ENCODE measurements at regions not wholly inside any gene's neighbourhood (a gene's known extent, or its start where the extent isn't known, plus 50 kb on each side); places are given as distances from the start of the nearest gene placed in this dataset.

GRCh38 chr11:97451441-97451840 lies 1061.6 kb downstream of the JRKL start:
- Histone ChIP-seq H3K4me3 (ENCODE audit: low read length) (no peak overlapping the region), H3K4me1 (ENCODE audit: control insufficient read depth, insufficient read depth, low read length) (no peaks in the 10 kb centered on the region), H3K27me3 (ENCODE audit: control insufficient read depth, insufficient read depth, low read length) (no peaks in the 10 kb centered on the region), H3K36me3 (ENCODE audit: insufficient read depth, low read length) (no peaks in the 10 kb centered on the region), H3K4me2 (ENCODE audit: low read length) (no peak overlapping the region), H3K9me3 (replicated peaks; ENCODE audit: low read length) (no peaks in the 10 kb centered on the region), H3K9ac (ENCODE audit: low read depth, low read length) (no peak overlapping the region)

GRCh38 chr11:97454988-97455387 lies 1065.2 kb downstream of the JRKL start:
- Histone ChIP-seq H3K4me3 (ENCODE audit: low read length) (no peak overlapping the region), H3K4me1 (ENCODE audit: control insufficient read depth, insufficient read depth, low read length) (no peaks in the 10 kb centered on the region), H3K36me3 (ENCODE audit: insufficient read depth, low read length) (no peaks in the 10 kb centered on the region), H3K9me3 (replicated peaks; ENCODE audit: low read length) (no peaks in the 10 kb centered on the region), H3K4me2 (ENCODE audit: low read length) (no peak overlapping the region), H3K9ac (ENCODE audit: low read depth, low read length) (no peak overlapping the region), H3K27me3 (ENCODE audit: control insufficient read depth, insufficient read depth, low read length) (no peaks in the 10 kb centered on the region)

GRCh38 chr11:97460091-97460490 lies 1070.3 kb downstream of the JRKL start:
- Histone ChIP-seq H3K9me3 (replicated peaks; ENCODE audit: low read length) (peaks cover 2% of the 10 kb centered on the region), H3K4me2 (ENCODE audit: low read length) (no peak overlapping the region), H3K9ac (ENCODE audit: low read depth, low read length) (no peak overlapping the region), H3K36me3 (ENCODE audit: insufficient read depth, low read length) (no peaks in the 10 kb centered on the region), H3K4me1 (ENCODE audit: control insufficient read depth, insufficient read depth, low read length) (no peaks in the 10 kb centered on the region), H3K4me3 (ENCODE audit: low read length) (no peak overlapping the region), H3K27me3 (ENCODE audit: control insufficient read depth, insufficient read depth, low read length) (no peaks in the 10 kb centered on the region)

- Histone ChIP-seq H3K36me3 (ENCODE audit: insufficient read depth, low read length) (no peaks in the 10 kb centered on the region), H3K4me2 (ENCODE audit: low read length) (no peak overlapping the region), H3K4me1 (ENCODE audit: control insufficient read depth, insufficient read depth, low read length) (no peaks in the 10 kb centered on the region), H3K9ac (ENCODE audit: low read depth, low read length) (no peak overlapping the region), H3K27me3 (ENCODE audit: control insufficient read depth, insufficient read depth, low read length) (no peaks in the 10 kb centered on the region), H3K9me3 (replicated peaks; ENCODE audit: low read length) (peaks cover 2% of the 10 kb centered on the region), H3K4me3 (ENCODE audit: low read length) (no peak overlapping the region)
Observed at GRCh38 chr11:97461044-97461880, 1071.4 kb downstream of the JRKL start.

- no peaks in the 10 kb centered on the region for H3K36me3 ChIP-seq (ENCODE audit: insufficient read depth, low read length)
- no peak overlapping the region for H3K4me2 ChIP-seq (ENCODE audit: low read length)
- peaks cover 2% of the 10 kb centered on the region for H3K9me3 ChIP-seq (replicated peaks; ENCODE audit: low read length)
- no peak overlapping the region for H3K9ac ChIP-seq (ENCODE audit: low read depth, low read length)
- H3K4me3 ChIP-seq (ENCODE audit: low read length), result no peak overlapping the region
- no peaks in the 10 kb centered on the region for H3K4me1 ChIP-seq (ENCODE audit: control insufficient read depth, insufficient read depth, low read length)
- H3K27me3 ChIP-seq (ENCODE audit: control insufficient read depth, insufficient read depth, low read length), result no peaks in the 10 kb centered on the region
Observed at GRCh38 chr11:97461934-97462333, 1072.1 kb downstream of the JRKL start.

- Histone ChIP-seq H3K9me3 (replicated peaks; ENCODE audit: low read length) (peaks cover 2% of the 10 kb centered on the region), H3K27me3 (ENCODE audit: control insufficient read depth, insufficient read depth, low read length) (no peaks in the 10 kb centered on the region), H3K4me2 (ENCODE audit: low read length) (no peak overlapping the region), H3K4me3 (ENCODE audit: low read length) (no peak overlapping the region), H3K9ac (ENCODE audit: low read depth, low read length) (no peak overlapping the region), H3K36me3 (ENCODE audit: insufficient read depth, low read length) (no peaks in the 10 kb centered on the region), H3K4me1 (ENCODE audit: control insufficient read depth, insufficient read depth, low read length) (no peaks in the 10 kb centered on the region)
Observed at GRCh38 chr11:97463891-97464290, 1074.1 kb downstream of the JRKL start.

GRCh38 chr11:97471480-97471879 lies 1081.7 kb downstream of the JRKL start:
- no peak overlapping the region for H3K4me3 ChIP-seq (ENCODE audit: low read length)
- H3K27me3 ChIP-seq (ENCODE audit: control insufficient read depth, insufficient read depth, low read length), result no peaks in the 10 kb centered on the region

GRCh38 chr11:97487387-97487786 lies 1097.6 kb downstream of the JRKL start:
- H3K9me3 ChIP-seq (replicated peaks; ENCODE audit: low read length), result peaks cover 5% of the 10 kb centered on the region
- H3K4me3 ChIP-seq (ENCODE audit: low read length), result no peak overlapping the region
- H3K27me3 ChIP-seq (ENCODE audit: control insufficient read depth, insufficient read depth, low read length), result no peaks in the 10 kb centered on the region
- no peak overlapping the region for H3K4me2 ChIP-seq (ENCODE audit: low read length)
- H3K4me1 ChIP-seq (ENCODE audit: control insufficient read depth, insufficient read depth, low read length), result no peaks in the 10 kb centered on the region
- no peaks in the 10 kb centered on the region for H3K36me3 ChIP-seq (ENCODE audit: insufficient read depth, low read length)
- no peak overlapping the region for H3K9ac ChIP-seq (ENCODE audit: low read depth, low read length)

More at GRCh38 chr11:97471480-97471879, 1081.7 kb downstream of the JRKL start:
- no peak overlapping the region for H3K4me2 ChIP-seq (ENCODE audit: low read length)
- no peak overlapping the region for H3K9ac ChIP-seq (ENCODE audit: low read depth, low read length)
- H3K4me1 ChIP-seq (ENCODE audit: control insufficient read depth, insufficient read depth, low read length), result no peaks in the 10 kb centered on the region
- H3K36me3 ChIP-seq (ENCODE audit: insufficient read depth, low read length), result no peaks in the 10 kb centered on the region
- no peaks in the 10 kb centered on the region for H3K9me3 ChIP-seq (replicated peaks; ENCODE audit: low read length)

- H3K9me3 ChIP-seq (replicated peaks; ENCODE audit: low read length), result peaks cover 4% of the 10 kb centered on the region
- H3K9ac ChIP-seq (ENCODE audit: low read depth, low read length), result no peak overlapping the region
- H3K4me3 ChIP-seq (ENCODE audit: low read length), result no peak overlapping the region
- no peaks in the 10 kb centered on the region for H3K4me1 ChIP-seq (ENCODE audit: control insufficient read depth, insufficient read depth, low read length)
- H3K27me3 ChIP-seq (ENCODE audit: control insufficient read depth, insufficient read depth, low read length), result no peaks in the 10 kb centered on the region
- H3K4me2 ChIP-seq (ENCODE audit: low read length), result no peak overlapping the region
- no peaks in the 10 kb centered on the region for H3K36me3 ChIP-seq (ENCODE audit: insufficient read depth, low read length)
Observed at GRCh38 chr11:97498891-97499290, 1109.1 kb downstream of the JRKL start.

- Histone ChIP-seq H3K4me1 (ENCODE audit: control insufficient read depth, insufficient read depth, low read length) (no peaks in the 10 kb centered on the region), H3K36me3 (ENCODE audit: insufficient read depth, low read length) (no peaks in the 10 kb centered on the region), H3K4me2 (ENCODE audit: low read length) (no peak overlapping the region), H3K4me3 (ENCODE audit: low read length) (no peak overlapping the region), H3K27me3 (ENCODE audit: control insufficient read depth, insufficient read depth, low read length) (no peaks in the 10 kb centered on the region), H3K9me3 (replicated peaks; ENCODE audit: low read length) (peaks cover 4% of the 10 kb centered on the region), H3K9ac (ENCODE audit: low read depth, low read length) (no peak overlapping the region)
Observed at GRCh38 chr11:97502201-97502600, 1112.4 kb downstream of the JRKL start.

GRCh38 chr11:97506076-97506759 lies 1116.4 kb downstream of the JRKL start:
- H3K9ac ChIP-seq (ENCODE audit: low read depth, low read length), result no peak overlapping the region
- H3K9me3 ChIP-seq (replicated peaks; ENCODE audit: low read length), result no peaks in the 10 kb centered on the region
- H3K4me3 ChIP-seq (ENCODE audit: low read length), result no peak overlapping the region
- H3K4me1 ChIP-seq (ENCODE audit: control insufficient read depth, insufficient read depth, low read length), result no peaks in the 10 kb centered on the region
- H3K4me2 ChIP-seq (ENCODE audit: low read length), result no peak overlapping the region
- H3K36me3 ChIP-seq (ENCODE audit: insufficient read depth, low read length), result no peaks in the 10 kb centered on the region
- no peaks in the 10 kb centered on the region for H3K27me3 ChIP-seq (ENCODE audit: control insufficient read depth, insufficient read depth, low read length)

GRCh38 chr11:97514446-97514845 lies 1124.6 kb downstream of the JRKL start:
- Histone ChIP-seq H3K4me2 (ENCODE audit: low read length) (no peak overlapping the region), H3K36me3 (ENCODE audit: insufficient read depth, low read length) (no peaks in the 10 kb centered on the region), H3K9me3 (replicated peaks; ENCODE audit: low read length) (no peaks in the 10 kb centered on the region), H3K4me1 (ENCODE audit: control insufficient read depth, insufficient read depth, low read length) (no peaks in the 10 kb centered on the region), H3K4me3 (ENCODE audit: low read length) (no peak overlapping the region), H3K27me3 (ENCODE audit: control insufficient read depth, insufficient read depth, low read length) (no peaks in the 10 kb centered on the region), H3K9ac (ENCODE audit: low read depth, low read length) (no peak overlapping the region)

Data from skeletal muscle satellite cell (primary cell).